ENCODE measurements at regions not wholly inside any gene's neighbourhood (a gene's known extent, or its start where the extent isn't known, plus 50 kb on each side); places are given as distances from the start of the nearest gene placed in this dataset.

DNA sequence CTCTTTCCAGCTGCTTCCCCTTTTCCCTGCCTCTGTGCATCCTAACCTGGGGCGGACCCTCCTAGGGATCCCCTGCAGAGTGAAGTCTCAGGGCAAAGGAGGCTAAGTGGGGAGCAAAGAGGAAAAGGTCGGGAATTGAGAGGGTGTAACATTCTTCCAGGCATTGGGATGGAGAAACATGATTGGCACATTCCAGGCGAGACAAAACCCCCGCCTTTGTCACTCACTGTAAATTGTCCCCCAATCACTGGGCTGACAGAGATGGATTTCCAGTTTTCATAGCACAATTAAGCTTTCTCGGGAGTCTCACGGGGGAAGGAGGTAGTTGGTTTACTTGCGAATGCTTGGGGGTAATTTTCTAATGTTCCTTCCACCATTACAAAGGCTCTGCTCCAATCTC lies 74.9 kb downstream of the MIAT start:
- no peak for ATAC-seq
- Mint-ChIP-seq H3K36me3 (peaks cover 10 to 84% (median 33%) of the 10 kb centered on the region in 3 donors), H3K4me1 (peaks cover 0 to 15% (median 10%) of the 10 kb centered on the region in 4 donors), H3K27me3 (no peaks in the 10 kb centered on the region), H3K4me3 (no peak overlapping the region), H3K9me3 (no peaks in the 10 kb centered on the region), H3K27ac (no peak overlapping the region)
- POLR2A ChIA-PET, result no interaction called here
- DNase-seq, result no peak

DNA sequence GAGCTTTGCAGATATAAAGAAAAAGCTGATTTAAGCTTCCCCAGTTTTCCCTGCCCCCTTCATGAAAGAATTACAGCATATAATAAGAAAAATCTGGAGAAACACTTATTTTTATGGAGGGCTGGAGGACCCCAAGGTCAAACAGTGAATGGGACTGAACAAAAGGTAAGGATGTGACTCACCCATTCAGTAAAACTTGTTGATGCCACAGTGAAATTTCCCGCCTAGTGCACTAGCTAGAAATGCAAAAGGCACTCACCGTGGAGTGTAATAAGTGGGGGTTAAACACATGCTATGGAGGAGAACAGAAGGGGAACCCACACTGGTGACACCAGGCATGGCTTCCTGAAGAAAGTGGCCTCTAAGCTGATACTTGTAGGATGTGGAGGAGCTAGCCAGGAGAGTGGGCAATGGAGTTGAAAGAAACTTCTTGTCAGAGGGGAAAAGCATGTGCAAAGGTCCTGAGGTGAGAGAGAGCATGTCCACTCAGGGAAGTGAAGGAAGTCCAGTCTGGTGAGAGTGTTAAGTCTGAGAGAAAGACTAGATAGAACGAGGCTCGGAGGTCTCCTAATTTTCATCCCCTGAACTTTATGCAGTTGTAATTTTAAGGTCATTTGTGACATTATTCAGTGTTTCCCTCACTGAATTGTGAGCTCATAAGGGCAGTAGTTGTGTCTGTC lies 77.1 kb downstream of the MIAT start:
- H3K27ac Mint-ChIP-seq, result peak overlapping the region in 2 of 10 donors; percentile 19 to 40
- H3K27me3 Mint-ChIP-seq, result no peaks in the 10 kb centered on the region
- H3K9me3 Mint-ChIP-seq, result no peaks in the 10 kb centered on the region
- DNase-seq (no peak), ATAC-seq (no peak)
- POLR2A ChIA-PET, result no interaction called here
- peaks cover 0 to 21% (median 13%) of the 10 kb centered on the region in 4 donors for H3K4me1 Mint-ChIP-seq
- peaks cover 9 to 83% (median 26%) of the 10 kb centered on the region in 3 donors for H3K36me3 Mint-ChIP-seq
- H3K4me3 Mint-ChIP-seq, result no peak overlapping the region

DNA sequence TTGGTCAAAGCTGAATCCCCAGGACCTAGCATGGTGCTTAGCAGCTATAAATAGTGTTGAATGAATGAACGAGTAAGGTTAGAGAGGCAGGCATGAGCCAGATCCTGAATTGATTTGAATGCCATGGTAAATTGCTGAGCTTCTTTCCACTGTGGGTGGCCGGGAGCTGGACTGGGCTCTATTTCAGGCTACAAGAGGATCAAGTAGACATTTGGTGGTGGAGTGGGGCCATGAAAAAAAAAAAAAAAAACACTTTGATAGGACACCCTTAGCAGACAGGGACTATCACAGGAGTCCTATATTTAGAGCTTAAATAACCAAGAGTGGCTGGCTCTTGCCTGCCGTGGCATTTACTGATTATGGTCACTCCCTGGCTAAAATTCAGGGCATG lies 77.6 kb downstream of the MIAT start:
- ATAC-seq (no peak), DNase-seq (no peak)
- no peaks in the 10 kb centered on the region for H3K9me3 Mint-ChIP-seq
- peaks cover 9 to 78% (median 23%) of the 10 kb centered on the region in 3 donors for H3K36me3 Mint-ChIP-seq
- no peaks in the 10 kb centered on the region for H3K27me3 Mint-ChIP-seq
- POLR2A ChIA-PET, result no interaction called here
- H3K4me3 Mint-ChIP-seq, result no peak overlapping the region
- H3K4me1 Mint-ChIP-seq, result peaks cover 0 to 21% (median 12%) of the 10 kb centered on the region in 4 donors
- peak overlapping the region in 1 of 10 donors; percentile 19 for H3K27ac Mint-ChIP-seq

DNA sequence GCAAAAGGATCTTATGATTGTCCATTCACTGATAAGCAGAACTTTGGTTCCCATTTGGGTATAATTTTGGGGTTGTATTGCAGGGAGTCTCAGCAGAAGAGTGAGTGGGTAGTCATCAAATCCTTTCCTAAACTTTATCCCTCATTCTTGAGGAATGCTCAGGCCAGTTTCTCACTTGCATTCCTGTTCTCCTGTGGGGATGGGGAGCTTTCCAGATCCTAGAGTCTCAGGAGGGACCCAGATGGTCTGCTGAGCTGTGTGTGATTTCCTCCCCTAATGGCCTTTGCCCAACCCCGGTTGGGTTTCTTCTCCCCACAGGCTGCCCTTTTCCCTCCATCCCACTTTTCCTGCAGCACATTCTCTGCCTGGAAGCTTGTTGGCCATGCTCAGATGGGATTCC lies 79.9 kb downstream of the MIAT start:
- DNase-seq (no peak), ATAC-seq (no peak)
- Mint-ChIP-seq H3K4me1 (peaks cover 0 to 27% (median 16%) of the 10 kb centered on the region in 4 donors), H3K9me3 (no peaks in the 10 kb centered on the region), H3K4me3 (peak overlapping the region in 1 of 10 donors; percentile 24), H3K36me3 (peaks cover 12 to 81% (median 25%) of the 10 kb centered on the region in 3 donors), H3K27ac (no peak overlapping the region), H3K27me3 (no peaks in the 10 kb centered on the region)
- POLR2A ChIA-PET, result no interaction called here

DNA sequence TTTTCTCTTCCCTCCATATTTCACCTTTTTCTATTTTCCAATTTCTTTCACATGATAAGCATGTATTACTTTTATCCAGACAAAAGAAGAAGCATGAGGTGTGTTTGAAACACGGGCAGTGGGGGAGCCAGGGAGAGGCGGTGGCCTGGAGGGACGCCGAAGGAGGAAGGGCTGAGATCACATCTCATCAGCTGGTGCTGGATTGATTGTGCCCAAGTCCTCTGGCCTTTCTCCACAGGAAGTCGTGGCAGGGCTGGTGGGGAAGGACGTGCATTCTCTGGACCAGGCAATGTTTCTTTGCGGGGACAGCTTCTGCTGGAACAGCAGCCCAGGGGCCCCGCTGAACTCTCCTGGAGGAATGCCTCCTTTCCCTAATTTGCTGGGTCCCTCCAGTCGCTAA lies 82.9 kb downstream of the MIAT start:
- H3K27me3 Mint-ChIP-seq, result no peaks in the 10 kb centered on the region

DNA sequence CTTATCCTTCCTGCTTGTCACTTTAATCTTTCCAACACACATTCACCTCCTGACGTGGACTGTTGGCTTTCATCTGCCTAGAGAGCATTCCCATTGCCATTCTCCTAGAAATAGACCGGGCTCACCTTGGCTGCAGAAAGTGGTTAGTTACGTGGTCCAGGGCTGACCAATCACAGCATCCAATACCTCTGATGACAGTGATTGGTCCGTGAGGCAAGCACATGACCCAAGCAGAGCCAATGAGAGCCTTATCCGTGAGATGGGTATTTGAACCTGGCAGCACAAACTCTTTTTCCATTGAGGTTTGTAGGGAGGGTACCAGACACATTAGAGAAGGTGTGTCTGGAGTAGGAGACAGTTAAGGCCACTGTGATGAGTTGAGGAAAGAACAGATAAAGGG lies 85.8 kb downstream of the MIAT start:
- Mint-ChIP-seq H3K9me3 (no peaks in the 10 kb centered on the region), H3K4me1 (peaks cover 0 to 22% (median 16%) of the 10 kb centered on the region in 4 donors), H3K27me3 (no peaks in the 10 kb centered on the region), H3K36me3 (peaks cover 4 to 55% (median 15%) of the 10 kb centered on the region in 3 donors), H3K4me3 (no peak overlapping the region), H3K27ac (peak overlapping the region in 1 of 10 donors; percentile 29)
- POLR2A ChIA-PET, result no interaction called here
- no peak for ATAC-seq
- no peak for DNase-seq

More for the DNA sequence above, 82.9 kb downstream of the MIAT start:
- no peaks in the 10 kb centered on the region for H3K9me3 Mint-ChIP-seq
- peak overlapping the region in 2 of 10 donors; percentile 14 to 34 for H3K27ac Mint-ChIP-seq
- peaks cover 0 to 20% (median 14%) of the 10 kb centered on the region in 4 donors for H3K4me1 Mint-ChIP-seq
- DNase-seq (no peak), ATAC-seq (no peak)
- H3K36me3 Mint-ChIP-seq, result peaks cover 4 to 71% (median 12%) of the 10 kb centered on the region in 3 donors
- H3K4me3 Mint-ChIP-seq, result no peak overlapping the region
- POLR2A ChIA-PET, result no interaction called here

DNA sequence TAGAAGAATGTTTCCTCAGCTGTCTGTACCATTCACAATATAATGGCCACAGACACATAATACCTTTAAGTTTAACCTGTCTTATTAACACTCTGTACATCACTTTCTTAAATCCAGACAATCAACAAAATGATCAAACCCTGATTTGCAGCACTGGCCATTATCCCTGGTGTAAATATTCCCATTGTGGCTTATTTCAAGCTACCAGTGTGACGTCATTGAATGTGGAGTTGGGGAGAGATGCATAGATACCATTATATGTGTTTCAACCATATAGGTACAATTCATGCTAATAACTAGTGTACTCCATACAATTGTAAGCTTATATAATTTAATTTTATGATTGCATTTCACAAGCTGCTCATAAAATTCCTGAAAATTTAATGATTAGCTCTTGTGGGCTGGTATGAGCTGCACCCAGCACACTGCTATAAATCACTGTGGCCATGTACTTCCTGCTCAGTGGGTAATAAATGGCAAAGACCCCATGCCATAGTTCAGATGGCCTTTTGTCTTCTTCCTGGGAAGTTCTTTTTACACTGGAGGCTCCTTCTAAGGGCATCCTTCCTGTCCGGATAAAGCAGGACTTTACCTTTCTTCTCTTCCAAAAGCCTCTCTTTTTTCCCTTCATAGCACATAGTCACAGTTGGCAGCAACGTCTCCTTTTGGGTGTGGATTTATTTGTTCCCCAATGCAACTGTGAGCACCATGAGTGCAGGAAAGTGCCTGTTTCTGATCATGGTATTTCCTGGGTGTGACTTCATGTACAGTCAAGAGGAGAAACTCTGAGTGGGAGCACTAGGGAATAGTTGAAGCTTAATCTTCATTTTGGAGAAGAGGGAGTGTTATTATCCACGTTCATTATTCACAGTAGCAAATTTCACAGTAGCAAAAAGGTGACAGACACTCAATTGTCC lies 87.8 kb downstream of the MIAT start:
- H3K9me3 Mint-ChIP-seq, result no peaks in the 10 kb centered on the region
- H3K4me1 Mint-ChIP-seq, result peaks cover 2 to 19% (median 12%) of the 10 kb centered on the region in 4 donors
- peak overlapping the region in 2 of 10 donors; percentile 7 to 60 for H3K27ac Mint-ChIP-seq
- ATAC-seq (no peak), DNase-seq (no peak)
- H3K4me3 Mint-ChIP-seq, result no peak overlapping the region
- H3K27me3 Mint-ChIP-seq, result no peaks in the 10 kb centered on the region
- POLR2A ChIA-PET, result no interaction called here
- H3K36me3 Mint-ChIP-seq, result peaks cover 2 to 44% (median 16%) of the 10 kb centered on the region in 3 donors

DNA sequence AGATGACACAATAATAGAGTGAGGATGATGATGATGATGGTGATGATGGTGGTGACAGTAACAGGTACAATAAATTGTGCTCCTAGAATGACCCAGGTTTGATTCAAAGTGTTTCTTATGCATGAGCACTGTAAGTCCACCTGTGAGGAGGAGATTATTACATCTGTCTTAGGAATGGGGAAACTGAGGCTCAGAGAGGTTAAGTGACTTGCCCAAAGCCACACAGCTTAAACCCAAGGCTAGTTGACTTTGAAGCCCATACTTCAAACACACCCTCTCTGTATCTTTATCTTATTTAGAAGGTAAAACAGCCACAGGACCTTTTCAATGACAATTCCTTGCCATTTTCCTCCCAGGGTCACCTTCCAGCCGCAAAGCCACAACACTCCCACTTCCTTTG lies 88.9 kb downstream of the MIAT start:
- Mint-ChIP-seq H3K27me3 (no peaks in the 10 kb centered on the region), H3K27ac (peak overlapping the region in 1 of 10 donors; percentile 19), H3K9me3 (no peaks in the 10 kb centered on the region), H3K4me1 (peaks cover 7 to 25% (median 18%) of the 10 kb centered on the region in 4 donors), H3K4me3 (no peak overlapping the region), H3K36me3 (peaks cover 0 to 41% (median 17%) of the 10 kb centered on the region in 3 donors)
- DNase-seq (no peak), ATAC-seq (no peak)
- POLR2A ChIA-PET, result no interaction called here

DNA sequence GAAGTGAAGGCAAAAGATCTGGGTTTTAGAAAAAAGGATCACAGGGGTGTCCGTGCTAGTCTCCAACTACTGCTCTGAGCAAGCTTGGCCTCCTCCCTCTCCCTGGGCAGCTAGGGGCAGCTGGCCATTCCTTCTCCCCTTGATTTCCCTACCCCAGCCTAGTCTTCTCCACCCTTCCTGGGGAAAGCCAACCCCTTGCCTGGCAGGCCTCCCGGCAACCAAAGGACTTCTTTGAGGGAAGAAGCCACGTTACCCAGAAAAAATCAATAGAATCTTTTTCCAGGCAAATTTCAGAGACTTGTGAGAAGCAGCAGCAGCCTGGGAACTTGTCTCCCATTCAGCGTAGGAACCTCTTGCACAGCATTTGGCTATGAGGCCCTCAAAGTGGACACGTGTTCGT lies 91.5 kb downstream of the MIAT start:
- Mint-ChIP-seq H3K27ac (peak overlapping the region in 2 of 10 donors; percentile 11 to 92), H3K9me3 (no peaks in the 10 kb centered on the region), H3K4me3 (no peak overlapping the region), H3K36me3 (peaks cover 0 to 19% (median 10%) of the 10 kb centered on the region in 3 donors), H3K4me1 (peaks cover 7 to 29% (median 23%) of the 10 kb centered on the region in 4 donors), H3K27me3 (no peaks in the 10 kb centered on the region)
- no peak for ATAC-seq
- POLR2A ChIA-PET, result no interaction called here
- no peak for DNase-seq

DNA sequence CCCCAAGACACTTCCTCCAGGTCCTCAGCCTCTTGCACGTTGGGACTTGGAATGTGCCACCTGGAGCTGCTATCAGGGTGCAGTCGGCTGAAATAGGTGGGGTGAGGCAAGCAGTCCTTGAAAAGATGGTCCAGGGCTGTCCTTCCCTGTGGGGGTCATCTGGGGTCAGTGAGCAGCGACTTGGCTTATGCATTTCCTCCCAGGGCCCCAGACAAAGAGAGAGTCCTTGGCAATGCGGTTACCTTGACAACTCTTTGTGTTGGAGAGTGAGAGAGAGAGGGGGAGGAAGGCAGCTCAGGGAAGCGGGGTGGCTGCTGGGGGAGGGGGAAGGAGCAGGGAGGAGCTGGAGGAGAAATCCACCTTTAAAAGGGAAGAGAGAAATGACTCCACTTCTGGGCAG lies 93.8 kb downstream of the MIAT start:
- Mint-ChIP-seq H3K27me3 (no peaks in the 10 kb centered on the region), H3K9me3 (no peaks in the 10 kb centered on the region), H3K27ac (peak overlapping the region in 1 of 10 donors; percentile 18), H3K36me3 (peaks cover 0 to 21% (median 7%) of the 10 kb centered on the region in 3 donors), H3K4me1 (peaks cover 9 to 33% (median 18%) of the 10 kb centered on the region in 4 donors), H3K4me3 (no peak overlapping the region)
- POLR2A ChIA-PET, result interaction anchor here (0.6 kb wide), 1 partner anchor 73 kb away, joined by 4 read pairs; no protein-coding TSS in a partner anchor
- ATAC-seq, result no peak
- DNase-seq, result no peak

DNA sequence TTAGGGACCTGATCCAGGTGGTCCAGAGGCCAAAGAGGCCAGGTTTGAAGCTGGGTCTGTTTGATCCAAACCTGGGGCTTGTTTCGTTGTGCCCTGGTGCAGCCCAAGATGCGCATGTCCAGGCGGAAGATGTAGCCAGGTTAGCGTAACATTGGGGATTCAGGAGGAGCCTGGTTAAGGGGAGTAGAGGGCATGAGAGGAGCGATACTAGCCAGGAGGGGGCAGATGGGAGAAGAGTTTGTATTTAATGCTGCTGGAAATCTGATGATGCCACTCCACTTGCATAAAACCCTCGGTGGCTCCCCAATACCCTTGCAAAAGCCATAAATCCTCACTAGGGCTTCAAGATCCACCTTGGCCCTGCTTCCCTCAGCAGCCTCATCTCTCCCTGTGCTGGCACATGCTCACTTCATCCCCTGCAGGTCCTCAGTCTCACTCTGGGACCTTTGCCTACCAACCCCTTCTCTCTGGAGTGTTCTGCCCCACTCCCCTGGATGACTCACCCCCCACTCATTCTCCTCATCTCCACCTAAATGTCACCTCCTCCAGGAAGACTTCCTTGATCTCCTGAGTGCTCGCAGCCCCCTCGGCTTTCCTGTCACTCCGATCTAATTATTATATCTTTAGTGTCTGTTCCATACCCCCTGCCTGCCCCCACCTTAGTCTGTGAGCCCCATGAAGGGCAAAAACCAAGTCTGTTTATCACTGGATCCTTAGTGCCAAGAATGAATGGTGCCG lies 95.9 kb downstream of the MIAT start:
- no peak for DNase-seq
- H3K4me1 Mint-ChIP-seq, result peaks cover 13 to 33% (median 16%) of the 10 kb centered on the region in 4 donors
- ATAC-seq, result no peak
- H3K27me3 Mint-ChIP-seq, result no peaks in the 10 kb centered on the region
- H3K9me3 Mint-ChIP-seq, result peaks cover 0 to 9% (median 3%) of the 10 kb centered on the region in 9 donors
- POLR2A ChIA-PET, result no interaction called here
- no peak overlapping the region for H3K4me3 Mint-ChIP-seq
- H3K36me3 Mint-ChIP-seq, result peaks cover 7 to 27% (median 16%) of the 10 kb centered on the region in 3 donors
- H3K27ac Mint-ChIP-seq, result peak overlapping the region in 1 of 10 donors; percentile 49

DNA sequence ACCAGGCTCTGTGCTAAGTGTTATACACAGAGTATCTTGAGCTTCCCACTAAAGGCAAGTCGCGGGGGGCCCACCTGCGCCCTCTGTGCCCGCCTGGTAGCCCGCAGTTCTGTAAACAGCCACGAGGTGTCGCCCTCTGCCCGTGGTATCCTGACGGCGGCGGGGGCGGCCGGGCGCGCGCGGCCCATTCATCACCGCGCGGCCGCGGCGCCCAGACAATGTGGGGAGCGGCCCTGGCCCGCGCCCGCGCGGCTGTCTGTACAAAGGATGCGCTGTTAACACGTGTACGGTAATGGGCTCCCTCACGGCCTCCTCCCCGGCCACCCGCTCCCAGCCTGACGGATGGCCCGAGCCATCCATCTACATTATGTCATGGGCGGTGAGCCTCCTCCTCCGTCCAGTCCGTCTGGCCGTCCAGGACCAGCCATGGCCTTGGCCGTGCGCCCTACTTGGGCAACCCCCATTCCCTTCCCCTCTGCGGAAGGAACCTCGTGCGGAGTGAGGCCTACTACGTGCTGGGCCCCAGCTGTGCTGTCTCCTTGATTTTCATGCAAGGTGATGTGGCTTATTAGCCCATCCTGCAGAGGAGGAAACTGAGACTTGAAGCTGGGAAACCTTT lies 99.4 kb downstream of the MIAT start:
- peak; percentile 56 to 57 for ATAC-seq
- peak overlapping the region in 1 of 10 donors; percentile 62 for H3K27ac Mint-ChIP-seq

More for the DNA sequence above, 99.4 kb downstream of the MIAT start:
- Mint-ChIP-seq H3K9me3 (peaks cover 0 to 9% (median 3%) of the 10 kb centered on the region in 9 donors), H3K27me3 (no peaks in the 10 kb centered on the region), H3K36me3 (peaks cover 7 to 17% (median 9%) of the 10 kb centered on the region in 3 donors), H3K4me1 (peaks cover 12 to 22% (median 17%) of the 10 kb centered on the region in 4 donors), H3K4me3 (peak overlapping the region in 1 of 10 donors; percentile 14)
- peak in 8 of 10 donors; percentile 5 to 56 (median 44) for DNase-seq
- POLR2A ChIA-PET, result no interaction called here

Measured in naive thymus-derived CD8-positive, alpha-beta T cell (primary cell).